ENCODE measurements at regions not wholly inside any gene's neighbourhood (a gene's known extent, or its start where the extent isn't known, plus 50 kb on each side); places are given as distances from the start of the nearest gene placed in this dataset.

- no peak for TF ChIP-seq CTCF (IDR thresholded peaks at IDR 0.05; ENCODE audit: extremely low read depth, insufficient read depth, missing control alignments)
- in situ Hi-C loops (cut with MboI; ENCODE audit: low pct_unique_long_range_greater_than_20kb, low sequenced_read_pairs, unreplicated experiment): no loop called here
- DNase-seq (ENCODE audit: low spot score): no peak
These were observed 185.3 kb upstream of the SPOCK3 start for GRCh38 chr4:167419468-167420140.

GRCh38 chr4:167421201-167421600 is 186.9 kb upstream of the SPOCK3 start:
- DNase-seq (ENCODE audit: low spot score): no peak
- in situ Hi-C loops (cut with MboI; ENCODE audit: low pct_unique_long_range_greater_than_20kb, low sequenced_read_pairs, unreplicated experiment): no loop called here
- no peak for TF ChIP-seq CTCF (IDR thresholded peaks at IDR 0.05; ENCODE audit: extremely low read depth, insufficient read depth, missing control alignments)

GRCh38 chr4:167424341-167425256 is 190.3 kb upstream of the SPOCK3 start:
- in situ Hi-C loops (cut with MboI; ENCODE audit: low pct_unique_long_range_greater_than_20kb, low sequenced_read_pairs, unreplicated experiment): no loop called here
- TF ChIP-seq CTCF (IDR thresholded peaks at IDR 0.05; ENCODE audit: extremely low read depth, insufficient read depth, missing control alignments): no peak
- DNase-seq (ENCODE audit: low spot score): no peak

GRCh38 chr4:167428156-167428555 is 193.9 kb upstream of the SPOCK3 start:
- in situ Hi-C loops (cut with MboI; ENCODE audit: low pct_unique_long_range_greater_than_20kb, low sequenced_read_pairs, unreplicated experiment): no loop called here
- DNase-seq (ENCODE audit: low spot score): no peak
- no peak for TF ChIP-seq CTCF (IDR thresholded peaks at IDR 0.05; ENCODE audit: extremely low read depth, insufficient read depth, missing control alignments)

DNA sequence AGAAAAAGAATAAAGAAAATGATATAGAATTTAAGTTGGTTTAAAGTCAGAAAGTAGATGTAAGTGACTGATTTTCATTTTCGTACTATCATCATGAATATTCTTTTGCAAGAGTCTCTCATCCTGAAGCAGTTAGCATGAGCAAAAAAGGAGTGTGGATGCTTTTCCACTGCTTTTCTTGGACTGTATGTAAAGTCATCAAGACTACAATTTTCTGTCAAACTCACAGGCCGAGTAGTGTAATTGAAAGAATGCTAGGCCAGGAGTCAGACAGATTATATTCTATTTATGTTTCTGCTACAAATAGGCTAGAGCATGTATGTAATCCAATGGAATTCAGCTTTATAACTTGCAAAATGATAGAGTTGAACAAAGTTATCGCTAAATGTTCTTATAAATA is 197.1 kb upstream of the SPOCK3 start:
- in situ Hi-C loops (cut with MboI; ENCODE audit: low pct_unique_long_range_greater_than_20kb, low sequenced_read_pairs, unreplicated experiment): no loop called here
- DNase-seq (ENCODE audit: low spot score): no peak
- TF ChIP-seq CTCF (IDR thresholded peaks at IDR 0.05; ENCODE audit: extremely low read depth, insufficient read depth, missing control alignments): no peak

DNA sequence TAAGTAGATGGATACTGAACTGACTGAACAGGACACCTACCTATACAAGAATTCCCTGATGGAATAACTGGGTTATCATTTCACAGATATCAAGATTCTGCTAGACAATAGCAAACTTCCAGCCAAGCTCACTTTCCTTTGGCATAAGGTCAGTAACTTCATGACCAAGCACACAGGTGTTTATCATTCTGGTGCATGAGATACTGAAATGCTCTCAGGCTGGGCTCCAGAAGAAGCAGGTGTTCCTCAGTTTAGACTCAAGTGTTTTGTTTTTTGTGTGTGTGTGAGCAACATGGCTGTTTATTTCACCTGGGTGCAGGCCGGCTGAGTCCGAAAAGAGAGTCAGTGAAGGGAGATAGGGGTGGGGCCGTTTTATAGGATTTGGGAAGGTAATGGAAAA is 201.5 kb upstream of the SPOCK3 start:
- no peak for TF ChIP-seq CTCF (IDR thresholded peaks at IDR 0.05; ENCODE audit: extremely low read depth, insufficient read depth, missing control alignments)
- no peak for DNase-seq (ENCODE audit: low spot score)
- in situ Hi-C loops (cut with MboI; ENCODE audit: low pct_unique_long_range_greater_than_20kb, low sequenced_read_pairs, unreplicated experiment): no loop called here

Data from GM13977 (cell line).